ENCODE measurements at regions not wholly inside any gene's neighbourhood (a gene's known extent, or its start where the extent isn't known, plus 50 kb on each side); places are given as distances from the start of the nearest gene placed in this dataset.

- TF ChIP-seq TAF1 (IDR thresholded peaks at IDR 0.05; ENCODE audit: borderline replicate concordance, low read depth, low read length) (no peak), POLR2A (IDR thresholded peaks at IDR 0.05; ENCODE audit: low read depth, low read length) (no peak), POLR2AphosphoS5 (IDR thresholded peaks at IDR 0.05; ENCODE audit: low read depth, low read length) (no peak)
Measured at GRCh38 chr16:87138738-87139267, 178.4 kb downstream of the C16orf95 start.

Measured in GM12892 (cell line).